GM19397 (cell line): ENCODE measurements at regions not wholly inside any gene's neighbourhood (a gene's known extent, or its start where the extent isn't known, plus 50 kb on each side); places are given as distances from the start of the nearest gene placed in this dataset.
"Not testable (repeated sequence)": the region's sequence is repeated elsewhere in the genome, so short reads cannot be mapped to it uniquely, and the experiment has no call there.

Experiments
- ATAC-seq: cut with Tn5 transposase; IDR thresholded peaks from one replicate; pipeline ENCODE4 v1.9.1; 2021; ENCODE audit warnings: mild to moderate bottlenecking, moderate library complexity; ENCODE audit not compliant: unreplicated experiment

GRCh38 chr5:85647349-85648127 is 970.2 kb upstream of the COX7C start:
- ATAC-seq: no peak

DNA sequence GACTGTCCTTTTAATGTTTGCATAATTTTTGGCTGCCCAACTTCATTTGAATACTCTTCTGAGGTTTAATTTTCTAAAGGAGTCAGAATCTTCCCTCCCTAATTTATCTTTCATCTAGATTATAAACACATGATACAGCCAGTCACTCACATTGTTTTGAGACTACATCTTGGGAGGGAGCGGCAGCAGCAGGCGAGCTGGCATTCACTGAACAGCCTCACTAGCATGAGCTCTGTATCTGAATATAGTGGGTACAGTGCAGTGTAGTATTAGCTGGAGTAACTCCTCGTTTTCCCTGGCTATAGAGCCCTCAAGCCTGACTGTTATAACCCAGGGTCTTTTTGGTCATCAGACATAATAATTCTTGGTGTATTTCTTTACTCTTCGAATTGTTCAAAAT is 969.2 kb upstream of the COX7C start:
- ATAC-seq: no peak

DNA sequence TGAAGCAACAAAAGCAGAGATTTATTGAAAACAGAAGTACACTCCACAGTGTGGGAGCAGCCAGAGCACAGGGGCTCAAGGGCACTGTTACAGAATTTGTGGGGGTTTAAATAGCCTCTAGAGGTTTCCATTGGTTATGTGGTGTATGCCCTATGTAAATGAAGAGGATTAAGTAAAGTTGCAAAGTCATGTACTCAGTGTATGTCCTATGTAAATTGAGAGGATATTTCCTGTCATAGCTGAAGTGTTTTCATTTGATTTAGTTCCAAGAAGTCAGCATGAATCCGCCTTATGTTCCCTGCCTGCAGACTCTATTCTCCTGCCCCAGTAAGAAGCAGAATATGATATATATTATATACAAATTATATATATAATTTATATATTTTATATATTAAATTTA is 966.0 kb upstream of the COX7C start:
- no peak for ATAC-seq

DNA sequence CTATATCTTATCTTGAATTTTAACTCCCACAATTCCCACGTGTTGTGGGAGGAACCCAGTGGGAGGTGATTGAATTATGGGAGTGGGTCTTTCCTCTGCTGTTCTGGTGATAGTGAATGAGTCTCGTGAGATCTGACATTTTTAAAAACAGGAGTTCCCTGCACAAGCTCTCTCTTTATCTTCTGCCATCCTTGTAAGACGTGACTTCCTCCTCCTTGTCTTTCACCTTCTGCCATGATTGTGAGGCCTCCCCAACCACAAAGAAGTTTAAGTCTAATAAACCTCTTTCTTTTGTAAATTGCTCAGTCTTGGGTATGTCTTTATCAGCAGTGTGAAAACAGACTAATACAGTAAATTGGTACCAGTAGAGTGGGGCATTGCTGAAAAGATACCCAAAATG is 963.6 kb upstream of the COX7C start:
- not testable (repeated sequence) for ATAC-seq

- ATAC-seq: no peak
Measured at GRCh38 chr5:85656050-85656449, 961.7 kb upstream of the COX7C start.

- ATAC-seq: not testable (repeated sequence)
Measured at GRCh38 chr5:85657328-85657727, 960.4 kb upstream of the COX7C start.

DNA sequence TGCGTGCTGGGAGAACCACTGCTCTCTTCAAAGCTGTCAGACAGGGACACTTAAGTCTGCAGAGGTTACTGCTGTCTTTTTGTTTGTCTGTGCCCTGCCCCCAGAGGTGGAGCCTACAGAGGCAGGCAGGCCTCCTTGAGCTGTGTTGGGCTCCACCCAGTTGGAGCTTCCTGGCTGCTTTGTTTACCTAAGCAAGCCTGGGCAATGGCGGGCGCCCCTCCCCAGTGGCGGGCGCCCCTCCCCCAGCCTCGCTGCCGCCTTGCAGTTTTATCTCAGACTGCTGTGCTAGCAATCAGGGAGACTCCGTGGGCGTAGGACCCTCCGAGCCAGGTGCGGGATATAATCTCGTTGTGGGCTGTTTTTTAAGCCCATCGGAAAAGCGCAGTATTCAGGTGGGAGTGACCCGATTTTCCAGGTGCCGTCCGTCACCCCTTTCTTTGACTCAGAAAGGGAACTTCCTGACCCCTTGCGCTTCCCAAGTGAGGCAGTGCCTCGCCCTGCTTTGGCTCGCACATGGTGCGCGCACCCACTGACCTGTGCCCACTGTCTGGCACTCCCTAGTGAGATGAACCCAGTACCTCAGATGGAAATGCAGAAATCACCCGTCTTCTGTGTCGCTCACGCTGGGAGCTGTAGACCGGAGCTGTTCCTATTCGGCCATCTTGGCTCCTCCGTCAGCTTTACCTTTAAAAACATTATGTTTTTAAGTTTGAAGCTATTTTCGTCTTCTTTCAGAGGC is 954.6 kb upstream of the COX7C start:
- not testable (repeated sequence) for ATAC-seq

GRCh38 chr5:85663708-85664031 is 954.1 kb upstream of the COX7C start:
- ATAC-seq: no peak

GRCh38 chr5:85670417-85670816 is 947.3 kb upstream of the COX7C start:
- ATAC-seq: no peak

- ATAC-seq: no peak
Measured at GRCh38 chr5:85671223-85671970, 946.3 kb upstream of the COX7C start.

DNA sequence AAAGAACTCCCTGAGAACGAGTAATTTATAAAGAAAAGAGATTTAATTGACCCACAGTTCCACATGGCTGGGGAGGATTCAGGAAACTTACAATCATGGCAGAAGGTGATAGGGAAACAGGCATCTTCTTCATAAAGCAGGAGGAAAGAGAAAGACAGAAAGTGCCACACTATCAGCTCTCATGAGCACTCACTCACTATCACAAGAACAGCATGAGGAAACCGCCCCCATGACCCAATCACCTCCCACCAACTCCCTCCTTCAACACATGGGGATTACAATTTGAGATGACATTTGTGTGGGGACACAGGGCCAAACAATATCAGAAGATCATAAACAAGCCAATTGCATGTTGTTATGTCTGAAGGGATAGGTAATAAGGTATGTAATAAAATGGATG is 935.9 kb upstream of the COX7C start:
- no peak for ATAC-seq

DNA sequence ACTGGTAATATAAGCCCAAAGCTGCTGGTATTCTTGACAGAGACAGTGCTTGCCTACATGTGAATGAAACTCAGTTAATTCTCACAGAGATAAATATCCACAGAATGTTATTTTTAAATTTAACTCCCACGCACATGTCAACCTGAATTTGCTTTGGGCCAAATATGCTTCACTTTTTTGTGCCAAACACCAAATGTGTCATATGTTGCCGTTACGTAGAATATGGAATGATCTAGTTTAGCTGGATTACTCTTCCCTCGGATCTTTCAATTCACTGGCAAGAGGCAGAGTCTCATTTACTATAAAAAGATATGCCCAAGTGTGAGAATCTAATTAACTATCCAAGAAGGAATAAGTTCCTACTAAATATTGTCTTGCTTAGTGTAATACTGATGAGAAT is 933.4 kb upstream of the COX7C start:
- no peak for ATAC-seq

DNA sequence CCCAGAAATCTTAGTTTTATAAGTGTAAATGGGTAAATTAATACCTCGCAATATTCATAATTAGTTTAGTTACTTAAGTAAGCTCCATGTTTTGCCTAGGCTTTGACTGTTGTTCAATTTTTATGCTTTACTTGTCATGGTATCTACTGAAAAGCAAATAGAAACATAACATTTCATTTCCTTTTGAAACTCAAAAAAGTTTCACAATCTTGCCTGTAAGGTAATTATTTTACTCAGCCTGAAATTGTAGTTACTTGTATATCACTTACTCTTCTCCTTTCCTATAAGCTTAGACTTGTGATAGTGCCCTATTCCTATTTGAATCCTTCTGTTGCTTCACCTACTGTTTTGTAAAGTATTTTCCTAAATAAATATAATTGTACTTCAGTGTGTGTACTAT is 914.4 kb upstream of the COX7C start:
- no peak for ATAC-seq

DNA sequence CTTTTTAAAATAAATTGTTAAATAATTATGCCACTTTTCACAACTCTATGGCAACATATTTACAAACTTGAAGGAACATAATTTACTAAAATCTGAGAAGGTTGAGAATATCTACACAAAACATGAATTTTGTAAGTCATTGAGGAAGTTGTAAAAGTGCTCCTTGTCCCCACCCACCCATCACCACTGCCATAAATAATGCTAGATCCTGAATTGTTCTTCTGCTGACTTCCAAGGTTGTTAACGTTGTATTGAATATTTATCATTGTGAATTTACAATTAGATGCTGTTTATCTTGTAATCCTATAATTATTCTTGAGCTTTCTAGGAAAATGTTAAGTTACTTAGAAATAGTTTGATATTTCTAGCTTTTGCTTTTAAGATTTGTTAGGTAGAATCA is 908.0 kb upstream of the COX7C start:
- ATAC-seq: no peak

DNA sequence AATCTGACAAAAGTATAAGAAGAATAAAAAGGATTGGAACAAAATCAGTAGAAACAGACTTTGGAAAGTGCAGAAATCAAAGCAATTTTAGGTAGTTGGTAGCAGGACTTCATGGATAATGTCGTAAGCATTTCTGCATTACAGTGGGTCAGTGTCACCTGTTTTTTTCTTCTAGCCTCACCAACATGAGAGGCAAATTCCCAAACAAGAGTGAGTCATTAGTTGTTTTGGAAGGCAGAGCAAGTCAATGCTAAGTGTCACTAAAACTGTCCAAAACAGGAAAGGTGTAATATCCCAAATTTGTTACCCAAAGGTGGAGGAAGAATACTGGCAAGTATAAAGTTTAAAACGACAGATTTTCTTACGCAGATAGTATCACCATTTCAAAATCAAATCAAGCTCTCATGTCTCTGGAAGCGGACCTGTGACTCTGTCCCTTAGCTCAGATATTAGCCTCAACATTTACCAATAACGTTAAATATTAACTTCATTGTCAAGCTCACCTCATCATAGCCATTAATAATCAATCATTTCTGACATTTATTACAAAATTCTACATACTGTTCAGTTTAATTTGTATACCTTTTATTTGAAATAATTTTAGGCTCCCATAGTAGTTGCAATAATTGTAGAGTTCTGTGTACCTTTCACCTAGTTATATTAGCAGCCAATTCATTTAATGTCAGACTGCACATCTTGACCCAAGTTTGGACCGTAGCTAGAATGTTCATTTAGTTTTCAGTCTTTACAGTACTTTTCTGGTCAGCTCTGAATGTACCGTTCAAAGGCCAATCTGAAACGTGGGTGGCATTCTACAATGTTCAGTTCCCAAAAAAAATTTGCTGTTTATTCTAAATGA is 901.2 kb upstream of the COX7C start:
- ATAC-seq: no peak

GRCh38 chr5:85717203-85717563 is 900.6 kb upstream of the COX7C start:
- no peak for ATAC-seq

DNA sequence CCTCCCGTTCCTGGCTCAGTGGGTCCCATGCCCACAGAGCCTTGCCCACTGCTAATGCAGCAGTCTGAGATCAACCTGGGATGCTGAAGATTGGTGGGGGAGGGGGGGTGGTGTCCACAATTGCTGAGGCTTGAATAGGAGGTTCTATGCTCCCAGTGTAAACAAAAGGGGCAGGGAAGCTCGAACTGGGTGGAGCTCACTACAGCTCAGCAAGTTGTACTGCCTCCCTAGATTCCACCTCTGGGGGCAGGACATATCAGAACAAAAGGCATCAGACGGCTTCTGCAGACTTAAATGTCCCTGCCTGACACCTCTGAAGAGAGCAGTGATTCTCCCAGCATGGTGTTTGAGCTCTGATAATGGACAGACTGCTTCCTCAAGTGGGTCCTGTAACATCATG is 885.6 kb upstream of the COX7C start:
- ATAC-seq: no peak

- no peak for ATAC-seq
Measured at GRCh38 chr5:85741972-85742371, 875.8 kb upstream of the COX7C start.

DNA sequence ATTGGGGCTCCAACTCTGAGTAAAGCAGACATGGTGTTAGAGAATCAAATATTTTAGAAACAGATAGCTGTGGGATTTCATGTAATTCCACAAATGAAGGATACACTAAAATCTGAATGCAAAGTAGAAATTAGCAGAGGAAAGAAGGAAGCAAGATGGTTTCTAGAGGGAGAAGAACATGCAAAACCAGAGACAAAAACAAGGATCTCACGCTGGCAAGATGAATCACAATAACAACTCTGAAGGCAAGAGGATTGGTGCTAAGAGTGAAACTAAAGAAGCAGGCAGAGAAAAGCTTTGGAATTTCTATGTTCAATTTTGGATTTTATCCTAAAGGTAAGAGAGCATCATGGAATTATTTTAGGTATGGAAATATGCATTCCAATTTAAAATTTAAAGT is 857.2 kb upstream of the COX7C start:
- no peak for ATAC-seq

DNA sequence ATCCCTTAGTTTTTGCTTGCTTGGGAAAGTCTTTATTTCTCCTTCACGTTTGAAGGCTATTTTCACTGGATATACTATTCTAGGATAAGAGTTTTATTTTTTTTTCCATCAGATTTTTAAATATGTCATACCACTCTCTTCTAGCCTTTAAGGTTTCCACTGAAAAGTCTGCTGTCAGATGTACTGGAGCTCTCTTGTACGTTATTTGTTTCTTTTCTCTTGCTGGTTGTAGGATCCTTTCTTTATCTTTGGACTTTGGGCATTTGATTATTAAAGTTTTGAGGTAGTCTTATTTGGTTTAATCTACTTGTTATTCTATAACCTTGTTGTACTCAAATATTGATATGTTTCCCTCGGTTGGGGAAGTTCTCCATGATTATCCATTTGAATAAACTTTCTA is 848.4 kb upstream of the COX7C start:
- no peak for ATAC-seq

- ATAC-seq: no peak
Measured at GRCh38 chr5:85784746-85785145, 833.0 kb upstream of the COX7C start.
